ENCODE measurements at regions not wholly inside any gene's neighbourhood (a gene's known extent, or its start where the extent isn't known, plus 50 kb on each side); places are given as distances from the start of the nearest gene placed in this dataset.

DNA sequence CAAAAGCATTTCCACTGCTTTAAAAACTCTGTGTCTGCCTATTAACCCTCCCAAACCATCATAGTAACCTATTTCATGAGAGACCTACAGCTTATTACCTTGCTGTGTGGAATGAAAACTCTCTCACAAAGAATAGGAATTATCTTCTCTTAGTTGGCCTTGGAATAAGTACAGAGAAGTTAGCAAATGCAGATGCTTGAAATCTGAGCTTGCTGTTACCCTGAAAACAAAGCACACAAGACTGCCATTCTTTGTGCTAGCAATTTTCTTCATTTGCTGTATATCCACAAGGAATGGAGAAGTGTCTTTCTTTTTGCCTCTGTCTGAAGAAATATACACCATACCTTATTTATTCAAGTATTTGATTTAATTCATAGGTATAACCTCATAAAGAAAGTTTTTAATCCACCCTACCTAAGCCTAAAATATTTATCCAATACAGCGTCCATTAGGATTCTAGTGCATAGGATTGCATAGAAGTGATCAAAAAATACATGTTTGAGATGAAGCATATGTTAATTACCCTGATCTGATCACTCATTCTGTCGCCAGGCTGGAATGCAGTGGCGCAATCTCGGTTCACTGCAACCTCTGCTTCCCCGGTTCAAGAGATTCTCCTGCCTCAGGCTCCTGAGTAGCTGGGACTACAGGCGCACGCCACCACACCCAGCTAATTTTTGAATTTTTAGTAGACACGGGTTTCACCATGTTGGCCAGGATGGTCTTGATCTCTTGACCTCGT is 451.1 kb downstream of the LTN1 start:
- no peak overlapping the region for H3K27ac ChIP-seq
- ATAC-seq (ENCODE audit: low FRiP score in 2 of 2) (no peak), DNase-seq (no peak)
- H3K36me3 ChIP-seq: no peaks in the 10 kb centered on the region
- 90 to 92% methylated on average over 9 of the region's 9 CpGs for WGBS, 2 donors
- no peaks in the 10 kb centered on the region for H3K27me3 ChIP-seq
- no peak overlapping the region for H3K4me3 ChIP-seq
- no peaks in the 10 kb centered on the region for H3K4me1 ChIP-seq
- TF ChIP-seq, protein P1, sequence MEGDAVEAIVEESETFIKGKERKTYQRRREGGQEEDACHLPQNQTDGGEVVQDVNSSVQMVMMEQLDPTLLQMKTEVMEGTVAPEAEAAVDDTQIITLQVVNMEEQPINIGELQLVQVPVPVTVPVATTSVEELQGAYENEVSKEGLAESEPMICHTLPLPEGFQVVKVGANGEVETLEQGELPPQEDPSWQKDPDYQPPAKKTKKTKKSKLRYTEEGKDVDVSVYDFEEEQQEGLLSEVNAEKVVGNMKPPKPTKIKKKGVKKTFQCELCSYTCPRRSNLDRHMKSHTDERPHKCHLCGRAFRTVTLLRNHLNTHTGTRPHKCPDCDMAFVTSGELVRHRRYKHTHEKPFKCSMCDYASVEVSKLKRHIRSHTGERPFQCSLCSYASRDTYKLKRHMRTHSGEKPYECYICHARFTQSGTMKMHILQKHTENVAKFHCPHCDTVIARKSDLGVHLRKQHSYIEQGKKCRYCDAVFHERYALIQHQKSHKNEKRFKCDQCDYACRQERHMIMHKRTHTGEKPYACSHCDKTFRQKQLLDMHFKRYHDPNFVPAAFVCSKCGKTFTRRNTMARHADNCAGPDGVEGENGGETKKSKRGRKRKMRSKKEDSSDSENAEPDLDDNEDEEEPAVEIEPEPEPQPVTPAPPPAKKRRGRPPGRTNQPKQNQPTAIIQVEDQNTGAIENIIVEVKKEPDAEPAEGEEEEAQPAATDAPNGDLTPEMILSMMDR (IDR thresholded peaks at IDR 0.05): no peak
- TF ChIP-seq POLR2AphosphoS5 (IDR thresholded peaks at IDR 0.05) (no peak), EP300 (IDR thresholded peaks at IDR 0.05) (no peak), POLR2A (IDR thresholded peaks at IDR 0.05) (no peak)
- no peaks in the 10 kb centered on the region for H3K9me3 ChIP-seq

DNA sequence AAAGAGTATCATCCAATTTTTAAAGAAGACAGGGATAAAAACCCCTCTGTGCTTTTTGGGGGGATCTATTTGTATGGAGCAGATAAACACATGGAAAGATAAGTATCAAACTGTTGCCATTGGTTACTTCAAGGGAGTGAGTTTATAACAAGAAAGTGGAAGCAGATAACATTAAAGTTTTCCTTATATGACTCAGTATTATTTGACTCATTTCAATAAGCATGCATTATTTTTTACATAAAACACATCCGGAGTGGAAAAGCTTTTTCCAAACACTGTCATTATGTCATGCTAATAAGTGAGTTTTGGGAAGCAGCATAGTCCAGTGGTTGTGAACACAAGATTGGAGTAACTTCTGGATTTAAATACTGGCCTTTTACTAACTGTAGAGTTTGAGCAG is 452.2 kb downstream of the LTN1 start:
- Histone ChIP-seq H3K36me3 (no peaks in the 10 kb centered on the region), H3K27me3 (no peaks in the 10 kb centered on the region), H3K4me1 (no peaks in the 10 kb centered on the region), H3K4me3 (no peak overlapping the region), H3K27ac (no peak overlapping the region), H3K9me3 (no peaks in the 10 kb centered on the region)
- DNase-seq (no peak), ATAC-seq (ENCODE audit: low FRiP score in 2 of 2) (no peak)
- 59 to 68% methylated on average over 1 of the region's 1 CpG for WGBS, 2 donors
- TF ChIP-seq, protein P1 (IDR thresholded peaks at IDR 0.05): no peak

DNA sequence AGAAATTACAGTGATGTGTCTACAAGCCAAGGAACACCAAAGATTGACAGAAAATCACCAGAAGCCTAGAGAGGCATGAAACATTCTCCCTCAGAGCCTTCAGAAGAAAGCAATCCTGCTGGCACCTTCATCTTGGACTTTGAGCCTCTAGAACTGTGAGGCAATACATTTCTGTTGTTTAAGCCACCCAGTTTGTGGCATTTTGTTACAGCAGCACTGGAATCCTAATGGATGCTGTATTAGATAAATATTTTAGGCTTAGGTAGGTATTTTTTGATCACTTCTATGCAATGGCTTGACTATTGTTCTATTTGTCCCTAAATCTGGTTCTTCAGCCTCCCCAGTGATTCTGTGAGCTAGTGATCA is 453.1 kb downstream of the LTN1 start:
- no peaks in the 10 kb centered on the region for H3K9me3 ChIP-seq
- no peaks in the 10 kb centered on the region for H3K36me3 ChIP-seq
- H3K4me1 ChIP-seq: no peaks in the 10 kb centered on the region
- no peak overlapping the region for H3K27ac ChIP-seq
- no peak overlapping the region for H3K4me3 ChIP-seq
- TF ChIP-seq, protein P1 (IDR thresholded peaks at IDR 0.05): no peak
- TF ChIP-seq POLR2A (IDR thresholded peaks at IDR 0.05): no peak
- no peak for TF ChIP-seq POLR2AphosphoS5 (IDR thresholded peaks at IDR 0.05)
- TF ChIP-seq EP300 (IDR thresholded peaks at IDR 0.05): no peak
- no peak for ATAC-seq (ENCODE audit: low FRiP score in 2 of 2)
- DNase-seq: no peak
- no peaks in the 10 kb centered on the region for H3K27me3 ChIP-seq

GRCh38 chr21:28538987-28539622 is 453.6 kb downstream of the LTN1 start:
- no peaks in the 10 kb centered on the region for H3K36me3 ChIP-seq
- no peak overlapping the region for H3K27ac ChIP-seq
- no peak for ATAC-seq (ENCODE audit: low FRiP score in 2 of 2)
- WGBS, 2 donors: 65 to 78% methylated on average over 3 of the region's 3 CpGs
- no peak overlapping the region for H3K4me3 ChIP-seq
- H3K27me3 ChIP-seq: no peaks in the 10 kb centered on the region
- H3K4me1 ChIP-seq: no peaks in the 10 kb centered on the region
- TF ChIP-seq POLR2A (IDR thresholded peaks at IDR 0.05) (no peak), POLR2AphosphoS5 (IDR thresholded peaks at IDR 0.05) (no peak), EP300 (IDR thresholded peaks at IDR 0.05) (no peak)
- TF ChIP-seq, protein P1 (IDR thresholded peaks at IDR 0.05): no peak
- DNase-seq: no peak
- H3K9me3 ChIP-seq: no peaks in the 10 kb centered on the region
